Stimulated activated CD8-positive, alpha-beta memory T cell treated with anti-CD3 and anti-CD28 coated beads, Interleukin-12 subunit alpha, Interleukin-12 subunit beta, amount 100 ng/mL, for 24 hours (primary cell): ENCODE measurements at regions not wholly inside any gene's neighbourhood (a gene's known extent, or its start where the extent isn't known, plus 50 kb on each side); places are given as distances from the start of the nearest gene placed in this dataset.

Experiments
- DNase-seq: peaks from one replicate; pipeline ENCODE4 v3.0.0-alpha.2; 2020; ENCODE audit errors: extremely low read depth

GRCh38 chr10:62631241-62631640 lies 173.3 kb upstream of the ADO start:
- DNase-seq, result no peak

- DNase-seq, result no peak
These were observed 172.3 kb upstream of the ADO start for GRCh38 chr10:62632071-62632809.

GRCh38 chr10:62633976-62634375 lies 170.5 kb upstream of the ADO start:
- DNase-seq, result no peak

GRCh38 chr10:62634576-62634975 lies 169.9 kb upstream of the ADO start:
- no peak for DNase-seq

GRCh38 chr10:62635127-62635526 lies 169.4 kb upstream of the ADO start:
- no peak for DNase-seq

GRCh38 chr10:62636825-62637248 lies 167.7 kb upstream of the ADO start:
- no peak for DNase-seq

GRCh38 chr10:62637249-62638061 lies 167.1 kb upstream of the ADO start:
- DNase-seq, result no peak

GRCh38 chr10:62638062-62638477 lies 166.4 kb upstream of the ADO start:
- no peak for DNase-seq

GRCh38 chr10:62639144-62639543 lies 165.4 kb upstream of the ADO start:
- DNase-seq, result no peak

GRCh38 chr10:62640411-62640810 lies 164.1 kb upstream of the ADO start:
- no peak for DNase-seq

GRCh38 chr10:62643606-62644587 lies 160.6 kb upstream of the ADO start:
- DNase-seq, result no peak

GRCh38 chr10:62647375-62648092 lies 157.0 kb upstream of the ADO start:
- DNase-seq, result no peak

- no peak for DNase-seq
These were observed 155.6 kb upstream of the ADO start for GRCh38 chr10:62648921-62649320.

GRCh38 chr10:62650411-62650810 lies 154.1 kb upstream of the ADO start:
- DNase-seq, result no peak

- DNase-seq, result no peak
These were observed 153.2 kb upstream of the ADO start for GRCh38 chr10:62651341-62651740.

GRCh38 chr10:62652114-62652513 lies 152.4 kb upstream of the ADO start:
- DNase-seq, result no peak

GRCh38 chr10:62652564-62652963 lies 152.0 kb upstream of the ADO start:
- DNase-seq, result no peak

GRCh38 chr10:62653254-62653653 lies 151.3 kb upstream of the ADO start:
- no peak for DNase-seq

GRCh38 chr10:62654966-62655336 lies 149.6 kb upstream of the ADO start:
- no peak for DNase-seq

- no peak for DNase-seq
These were observed 149.1 kb upstream of the ADO start for GRCh38 chr10:62655337-62655994.
